GM19463 (cell line): ENCODE measurements at regions not wholly inside any gene's neighbourhood (a gene's known extent, or its start where the extent isn't known, plus 50 kb on each side); places are given as distances from the start of the nearest gene placed in this dataset.
"Not testable (repeated sequence)": the region's sequence is repeated elsewhere in the genome, so short reads cannot be mapped to it uniquely, and the experiment has no call there.

Source experiments
- ATAC-seq: cut with Tn5 transposase; IDR thresholded peaks from one replicate; pipeline ENCODE4 v1.9.1; 2021; ENCODE audit warnings: mild to moderate bottlenecking, moderate library complexity; ENCODE audit not compliant: unreplicated experiment

DNA sequence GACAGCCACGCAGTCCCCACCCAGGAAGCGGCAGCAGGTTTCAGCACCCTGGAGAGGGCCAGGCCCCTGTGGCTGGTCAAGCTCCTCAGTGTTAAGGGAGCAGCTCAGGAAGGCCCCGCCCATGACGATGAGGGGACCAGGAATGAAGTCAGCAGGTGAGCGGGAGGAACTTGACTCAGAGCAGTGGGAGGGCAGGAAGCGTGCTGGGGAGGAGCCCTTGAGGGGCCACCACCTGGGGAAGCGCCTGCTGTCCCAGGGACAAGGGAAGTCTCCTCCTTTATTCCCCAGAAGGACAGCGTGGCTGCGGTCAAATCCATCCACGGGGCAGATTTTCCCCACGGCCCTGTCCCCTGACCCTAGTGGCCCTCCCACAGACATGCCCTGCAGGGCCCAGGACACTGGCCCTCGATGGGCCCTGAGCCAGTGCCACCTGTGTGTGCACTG is 357.6 kb downstream of the ADGRD1 start:
- not testable (repeated sequence) for ATAC-seq

DNA sequence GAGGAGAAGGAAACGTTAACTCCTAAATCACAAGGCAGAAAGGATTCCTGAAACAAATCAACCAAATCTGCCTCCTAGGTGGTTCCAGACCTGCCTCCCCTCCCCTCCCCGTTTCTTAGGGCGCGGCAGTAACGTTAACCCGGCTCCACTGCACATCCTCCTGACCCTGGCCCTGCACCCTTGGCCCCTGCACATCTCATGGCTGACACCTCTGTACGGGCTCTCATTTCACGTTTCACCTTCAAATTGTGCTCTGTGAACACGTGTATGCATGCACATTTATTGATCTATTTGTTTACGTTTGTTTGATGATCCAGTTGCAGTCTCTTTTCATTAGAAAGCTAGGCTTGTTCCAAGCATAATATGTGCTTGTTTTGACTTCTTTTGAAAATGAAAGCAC is 358.1 kb downstream of the ADGRD1 start:
- ATAC-seq: no peak

DNA sequence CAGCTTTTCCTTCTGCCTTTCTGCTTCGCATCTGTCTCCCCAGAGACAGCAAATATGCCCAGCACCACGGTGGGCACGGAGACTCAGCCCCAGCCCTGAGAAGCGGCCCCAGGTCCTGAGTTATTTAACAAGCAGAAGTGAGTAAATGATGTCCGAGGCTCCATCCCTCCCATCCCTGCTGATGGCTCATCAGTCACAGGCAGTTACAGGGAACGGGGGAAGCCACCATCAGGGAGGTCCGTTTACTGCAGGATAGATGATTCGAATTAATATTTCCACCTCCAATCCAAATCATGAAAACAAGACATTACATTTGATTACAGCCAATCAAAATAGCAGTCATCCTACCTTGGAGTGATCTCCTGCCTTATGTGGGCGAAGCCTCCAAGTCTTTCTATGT is 358.7 kb downstream of the ADGRD1 start:
- not testable (repeated sequence) for ATAC-seq

GRCh38 chr12:131312793-131313545 is 359.3 kb downstream of the ADGRD1 start:
- no peak for ATAC-seq

- no peak for ATAC-seq
Measured at GRCh38 chr12:131313635-131314034, 359.9 kb downstream of the ADGRD1 start.

GRCh38 chr12:131314524-131315090 is 360.9 kb downstream of the ADGRD1 start:
- ATAC-seq: no peak

DNA sequence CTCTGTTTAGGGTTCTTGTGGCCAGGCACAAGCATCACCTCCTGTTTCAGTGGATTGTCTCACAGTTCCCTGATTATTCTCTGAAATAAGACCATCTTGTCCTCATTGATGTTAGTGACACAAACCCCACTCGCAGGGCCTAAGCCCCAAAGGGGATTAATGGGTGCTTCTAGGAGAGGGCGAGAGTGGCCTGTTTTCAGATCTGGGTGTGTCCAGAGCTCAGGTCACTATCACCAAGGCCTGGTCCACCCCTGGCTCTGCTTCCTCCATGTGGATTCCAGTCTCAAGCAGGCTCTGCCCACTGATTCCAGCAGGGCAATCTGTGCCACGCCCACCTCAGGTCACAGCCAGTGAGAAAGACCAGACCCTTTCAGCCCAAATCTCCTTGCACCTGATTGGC is 361.9 kb downstream of the ADGRD1 start:
- no peak for ATAC-seq

DNA sequence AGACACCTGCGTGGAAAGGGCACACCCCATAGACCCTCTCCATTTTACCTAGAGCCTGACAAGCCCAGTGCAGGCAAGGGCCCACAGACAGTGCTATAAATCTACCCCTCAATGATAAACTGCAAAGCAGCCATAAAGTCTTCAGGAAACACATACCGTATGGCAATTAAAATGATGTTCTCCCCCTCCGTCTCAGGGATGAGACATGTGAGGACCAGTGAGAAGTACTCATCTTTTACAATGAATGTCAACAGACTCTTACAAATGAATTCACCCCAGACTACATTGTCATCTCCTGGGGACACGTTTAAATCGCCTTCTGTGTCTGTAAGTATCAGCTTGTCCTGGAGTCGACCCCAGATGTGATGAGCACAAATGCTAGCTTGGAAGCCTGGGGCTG is 362.7 kb downstream of the ADGRD1 start:
- no peak for ATAC-seq

DNA sequence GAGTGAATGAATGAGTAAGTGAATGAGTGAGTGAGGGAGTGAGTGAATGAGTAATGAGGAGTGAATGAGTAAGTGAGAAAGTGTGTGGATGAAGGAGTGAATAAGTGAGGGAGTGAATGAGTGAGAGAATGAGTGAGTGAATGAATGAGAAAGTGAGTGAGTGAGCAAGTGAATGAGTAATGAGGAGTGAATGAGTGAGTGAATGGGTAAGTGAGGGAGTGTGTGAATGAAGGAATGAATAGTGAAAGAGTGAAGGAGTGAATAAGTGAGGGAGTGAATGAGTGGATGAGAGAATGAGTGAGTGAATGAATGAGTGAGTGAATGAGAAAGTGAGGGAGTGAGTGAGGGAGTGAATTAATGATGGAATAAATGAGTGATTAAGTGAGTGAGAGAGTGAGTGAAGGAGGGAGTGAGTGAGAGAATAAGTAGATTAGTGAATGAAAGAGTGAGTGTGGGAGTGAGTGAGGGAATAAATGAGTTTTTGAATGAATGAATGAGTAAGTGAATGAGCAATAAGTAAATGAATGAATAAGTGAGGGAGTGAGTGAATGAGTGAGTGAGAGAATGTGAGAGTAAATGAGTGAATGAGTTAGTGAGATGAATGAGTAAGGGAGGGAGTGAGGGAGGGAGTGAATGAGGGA is 364.5 kb downstream of the ADGRD1 start:
- no peak for ATAC-seq

DNA sequence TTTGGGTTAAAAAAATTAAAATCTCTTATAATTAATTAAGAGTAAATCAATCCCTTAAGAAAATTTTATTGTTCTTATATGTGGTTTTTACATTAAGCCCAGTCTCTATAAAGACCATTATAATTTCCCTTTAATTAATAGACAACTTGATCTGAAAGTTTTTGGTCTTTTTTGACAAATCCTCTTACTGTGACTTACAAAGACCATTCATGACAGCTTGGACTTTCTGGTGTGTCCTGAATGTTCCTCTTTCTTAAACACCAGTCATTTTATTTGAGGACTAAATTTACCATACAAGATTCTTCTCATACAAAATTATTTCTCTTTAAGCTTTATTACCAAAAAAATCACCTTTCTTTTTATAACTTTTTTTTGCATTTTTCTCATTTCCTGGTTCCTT is 368.3 kb downstream of the ADGRD1 start:
- no peak for ATAC-seq

GRCh38 chr12:131322460-131322859 is 368.8 kb downstream of the ADGRD1 start:
- not testable (repeated sequence) for ATAC-seq

GRCh38 chr12:131323879-131324278 is 370.2 kb downstream of the ADGRD1 start:
- no peak for ATAC-seq

GRCh38 chr12:131327521-131328488 is 374.1 kb downstream of the ADGRD1 start:
- no peak for ATAC-seq

DNA sequence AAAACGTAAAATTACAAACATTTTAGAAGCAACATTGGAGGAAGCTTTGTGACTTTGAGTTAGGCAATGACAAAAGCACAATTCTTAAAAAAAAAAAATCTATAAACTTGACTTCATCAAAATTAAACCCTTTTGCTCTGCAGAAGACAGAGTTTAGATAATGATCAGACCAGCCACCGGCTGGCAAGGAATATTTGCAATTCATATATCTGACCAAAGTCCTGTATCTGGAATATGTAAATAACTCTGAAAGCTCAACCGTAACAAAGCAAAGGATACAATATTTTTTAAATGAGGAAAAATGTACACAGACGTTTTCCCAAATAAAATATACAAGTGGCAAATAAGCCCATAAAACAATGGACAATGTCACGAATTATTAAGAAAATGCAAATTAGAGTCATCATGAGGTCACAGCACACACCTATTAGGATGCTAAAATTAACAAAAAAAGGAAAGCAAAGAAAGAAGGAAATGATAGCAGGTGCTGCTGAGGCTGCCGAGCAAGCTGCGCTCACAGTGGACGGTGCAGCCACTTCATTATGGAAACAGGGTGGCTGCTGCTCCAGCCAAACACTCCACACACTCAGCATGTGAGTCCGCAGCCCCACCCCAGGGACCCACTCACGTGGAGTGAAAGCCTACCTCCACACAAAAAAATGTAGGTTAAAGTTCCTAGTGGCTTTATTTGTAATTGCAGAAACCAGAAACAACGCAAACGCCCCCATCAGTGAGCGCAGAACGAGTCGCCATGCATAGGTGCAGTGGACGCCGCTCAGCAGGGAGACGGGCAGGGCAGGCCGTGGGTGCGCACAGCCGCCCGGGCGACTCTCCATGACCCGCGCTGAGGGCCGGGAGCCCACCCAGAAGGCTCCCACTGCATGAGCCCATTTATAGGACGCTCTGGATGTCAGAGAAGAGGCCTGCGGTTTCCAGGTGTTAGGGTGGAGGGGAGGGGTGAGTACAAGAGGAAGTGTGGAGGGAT is 375.4 kb downstream of the ADGRD1 start:
- not testable (repeated sequence) for ATAC-seq

GRCh38 chr12:131330106-131330815 is 376.6 kb downstream of the ADGRD1 start:
- ATAC-seq: no peak

GRCh38 chr12:131331148-131331750 is 377.5 kb downstream of the ADGRD1 start:
- ATAC-seq: no peak

DNA sequence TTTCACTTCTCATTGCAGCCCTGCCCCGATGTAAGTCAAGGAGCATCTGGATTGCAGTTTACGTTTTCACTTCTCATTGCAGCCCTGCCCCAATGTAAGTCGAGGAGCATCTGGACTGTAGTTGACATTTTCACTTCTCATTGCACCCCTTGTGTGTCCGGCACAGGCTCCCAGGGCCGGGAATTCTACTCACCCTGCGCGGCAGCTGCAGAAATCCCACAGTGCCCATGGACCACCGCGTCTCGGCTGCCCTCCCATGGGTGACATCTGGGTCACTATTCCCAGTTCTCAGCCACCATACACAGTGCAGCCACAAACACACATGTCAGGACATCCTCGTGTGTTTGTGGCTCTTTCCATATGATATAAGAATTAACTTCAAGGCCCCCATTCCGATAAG is 378.5 kb downstream of the ADGRD1 start:
- no peak for ATAC-seq

DNA sequence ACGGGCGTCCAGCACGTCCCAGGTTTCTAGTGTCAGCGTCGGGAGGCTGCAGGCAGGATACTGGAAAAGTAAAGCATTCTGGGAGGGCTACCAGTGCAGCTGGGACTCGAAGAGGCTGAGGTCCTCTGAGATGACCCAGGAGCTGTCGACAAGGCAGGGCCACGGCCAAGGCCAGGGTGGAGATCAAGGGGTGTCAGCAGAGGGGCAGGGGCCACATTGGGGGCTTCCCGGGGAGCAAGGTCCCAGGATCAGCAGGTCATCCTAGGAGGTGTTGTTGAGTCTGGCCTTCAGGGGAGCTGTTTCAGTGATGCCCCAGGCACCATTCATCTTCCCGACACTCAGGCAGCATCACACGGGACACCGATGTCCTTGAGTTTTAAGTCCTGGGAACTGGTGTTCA is 377.8 kb upstream of the SFSWAP start:
- ATAC-seq: no peak
